ENCODE measurements at regions not wholly inside any gene's neighbourhood (a gene's known extent, or its start where the extent isn't known, plus 50 kb on each side); places are given as distances from the start of the nearest gene placed in this dataset.

- no peak for ATAC-seq (ENCODE audit: low read depth)
Measured at GRCh38 chr20:37640600-37641561, 52.9 kb upstream of the CTNNBL1 start.

More at GRCh38 chr20:37640600-37641561, 52.9 kb upstream of the CTNNBL1 start:
- intact Hi-C loops (cut with micrococcal nuclease): no loop called here
- H3K4me1 Mint-ChIP-seq: no peaks in the 10 kb centered on the region
- Histone ChIP-seq H3K79me2 (ENCODE audit: control insufficient read depth, insufficient read depth, low read length) (no peaks in the 10 kb centered on the region), H2AFZ (ENCODE audit: insufficient read depth, low read depth, low read length, poor library complexity, severe bottlenecking) (no peak overlapping the region), H3K27ac (ENCODE audit: low read length in 2 of 2) (no peak overlapping the region), H3K27me3 (replicated peaks in 1 of 4; ENCODE audit: control extremely low read depth in 1 of 4, control insufficient read depth in 3 of 4, insufficient read depth in 4 of 4, low read length in 3 of 4) (peaks cover 0 to 43% (median 18%) of the 10 kb centered on the region in 4 experiments), H3K9me3 (ENCODE audit: control extremely low read depth in 1 of 3, control insufficient read depth in 2 of 3, insufficient read depth in 1 of 3, low read length in 2 of 3) (peaks cover 0 to 5% (median 0%) of the 10 kb centered on the region in 3 donors), H3K4me1 (ENCODE audit: control insufficient read depth in 2 of 2, insufficient read depth in 2 of 2, low read length in 2 of 2) (no peaks in the 10 kb centered on the region), H3K36me3 (replicated peaks in 1 of 2; ENCODE audit: control extremely low read depth in 1 of 2, control insufficient read depth in 1 of 2, extremely low read depth in 1 of 2, insufficient read depth in 2 of 2, low read length in 1 of 2) (no peaks in the 10 kb centered on the region), H3K4me2 (replicated peaks; ENCODE audit: low read depth, low read length, poor library complexity, severe bottlenecking) (no peak overlapping the region), H4K20me1 (ENCODE audit: control insufficient read depth, insufficient read depth, low read length, poor library complexity, severe bottlenecking) (no peaks in the 10 kb centered on the region), H3K4me3 (ENCODE audit: control extremely low read depth in 1 of 5, extremely low read depth in 1 of 5, insufficient read depth in 1 of 5, low read depth in 2 of 5, low read length in 4 of 5) (no peak overlapping the region), H3K9ac (ENCODE audit: low read length) (no peak overlapping the region)
- peaks cover 53% of the 10 kb centered on the region for H3K27me3 Mint-ChIP-seq
- DNase-seq: no peak
- WGBS (ENCODE audit: insufficient coverage): 56% methylated on average over 13 of the region's 13 CpGs
- H3K4me3 Mint-ChIP-seq: no peak overlapping the region
- CTCF ChIA-PET: no interaction called here
- POLR2A ChIA-PET: no interaction called here
- no peak overlapping the region for H3K27ac Mint-ChIP-seq
- no peaks in the 10 kb centered on the region for H3K9me3 Mint-ChIP-seq (ENCODE audit: insufficient read depth)
- TF ChIP-seq CTCF (IDR thresholded peaks at IDR 0.05): no peak
- no peak for TF ChIP-seq EZH2 (IDR thresholded peaks at IDR 0.05; ENCODE audit: borderline replicate concordance, insufficient read depth, low read depth, low read length, poor library complexity, severe bottlenecking)

All from B cell (primary cell).